ENCODE measurements at regions not wholly inside any gene's neighbourhood (a gene's known extent, or its start where the extent isn't known, plus 50 kb on each side); places are given as distances from the start of the nearest gene placed in this dataset.

GRCh38 chr9:91066856-91067255, 265.2 kb downstream of the SYK start:
- no peaks in the 10 kb centered on the region for H3K27me3 ChIP-seq (ENCODE audit: control insufficient read depth in 1 of 2, insufficient read depth in 2 of 2, low read length in 2 of 2)
- no peak overlapping the region for H3K4me3 ChIP-seq (ENCODE audit: low read length in 2 of 2)
- no peak overlapping the region for H3K27ac ChIP-seq (ENCODE audit: low read length)
- H3K4me1 ChIP-seq (ENCODE audit: control insufficient read depth, insufficient read depth, low read length), result no peaks in the 10 kb centered on the region
- peaks cover 0 to 3% of the 10 kb centered on the region in 2 donors for H3K9me3 ChIP-seq (ENCODE audit: control insufficient read depth in 2 of 2, low read length in 2 of 2)
- no peak overlapping the region for H3K9ac ChIP-seq (ENCODE audit: low read length in 2 of 2)
- H3K36me3 ChIP-seq (ENCODE audit: control insufficient read depth in 2 of 2, insufficient read depth in 2 of 2, low read length in 2 of 2), result no peaks in the 10 kb centered on the region

DNA sequence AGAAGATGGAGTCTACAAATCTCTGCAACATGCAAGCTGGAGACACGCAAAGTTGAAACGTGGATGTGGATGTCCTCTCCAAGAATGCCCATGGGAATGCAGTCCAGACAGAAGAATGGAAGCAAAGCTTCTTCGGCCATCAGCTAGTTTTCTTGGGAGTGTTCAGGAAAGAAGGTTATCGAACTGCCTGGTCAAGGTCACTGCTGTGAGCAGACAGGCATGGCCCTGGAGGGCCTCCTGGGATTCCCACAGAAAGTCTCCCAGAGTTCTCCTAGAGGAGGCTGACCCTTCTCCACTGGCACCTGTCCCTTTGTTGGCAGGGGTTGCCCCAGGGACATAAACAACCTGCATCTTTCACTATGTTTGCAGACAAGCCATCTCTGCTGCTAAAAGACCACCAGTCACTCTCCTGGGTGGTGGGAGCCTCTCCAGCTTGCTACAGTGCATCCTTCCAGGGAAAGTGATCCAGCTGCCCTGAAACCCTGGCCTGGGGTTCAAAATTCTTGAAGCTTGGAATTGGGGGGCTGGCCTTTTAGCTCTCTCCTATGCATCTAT, 265.8 kb downstream of the SYK start:
- no peak overlapping the region for H3K27ac ChIP-seq (ENCODE audit: low read length)
- peaks cover 0 to 3% of the 10 kb centered on the region in 2 donors for H3K9me3 ChIP-seq (ENCODE audit: control insufficient read depth in 2 of 2, low read length in 2 of 2)
- no peak overlapping the region for H3K9ac ChIP-seq (ENCODE audit: low read length in 2 of 2)
- H3K4me3 ChIP-seq (ENCODE audit: low read length in 2 of 2), result no peak overlapping the region
- no peaks in the 10 kb centered on the region for H3K36me3 ChIP-seq (ENCODE audit: control insufficient read depth in 2 of 2, insufficient read depth in 2 of 2, low read length in 2 of 2)
- no peaks in the 10 kb centered on the region for H3K27me3 ChIP-seq (ENCODE audit: control insufficient read depth in 1 of 2, insufficient read depth in 2 of 2, low read length in 2 of 2)
- no peaks in the 10 kb centered on the region for H3K4me1 ChIP-seq (ENCODE audit: control insufficient read depth, insufficient read depth, low read length)

GRCh38 chr9:91071184-91071990, 269.8 kb downstream of the SYK start:
- Histone ChIP-seq H3K27ac (ENCODE audit: low read length) (no peak overlapping the region), H3K4me1 (ENCODE audit: control insufficient read depth, insufficient read depth, low read length) (peaks cover 5% of the 10 kb centered on the region), H3K9ac (ENCODE audit: low read length in 2 of 2) (no peak overlapping the region), H3K4me3 (ENCODE audit: low read length in 2 of 2) (no peak overlapping the region), H3K9me3 (ENCODE audit: control insufficient read depth in 2 of 2, low read length in 2 of 2) (peaks cover 0 to 3% of the 10 kb centered on the region in 2 donors), H3K36me3 (ENCODE audit: control insufficient read depth in 2 of 2, insufficient read depth in 2 of 2, low read length in 2 of 2) (no peaks in the 10 kb centered on the region), H3K27me3 (ENCODE audit: control insufficient read depth in 1 of 2, insufficient read depth in 2 of 2, low read length in 2 of 2) (no peaks in the 10 kb centered on the region)

DNA sequence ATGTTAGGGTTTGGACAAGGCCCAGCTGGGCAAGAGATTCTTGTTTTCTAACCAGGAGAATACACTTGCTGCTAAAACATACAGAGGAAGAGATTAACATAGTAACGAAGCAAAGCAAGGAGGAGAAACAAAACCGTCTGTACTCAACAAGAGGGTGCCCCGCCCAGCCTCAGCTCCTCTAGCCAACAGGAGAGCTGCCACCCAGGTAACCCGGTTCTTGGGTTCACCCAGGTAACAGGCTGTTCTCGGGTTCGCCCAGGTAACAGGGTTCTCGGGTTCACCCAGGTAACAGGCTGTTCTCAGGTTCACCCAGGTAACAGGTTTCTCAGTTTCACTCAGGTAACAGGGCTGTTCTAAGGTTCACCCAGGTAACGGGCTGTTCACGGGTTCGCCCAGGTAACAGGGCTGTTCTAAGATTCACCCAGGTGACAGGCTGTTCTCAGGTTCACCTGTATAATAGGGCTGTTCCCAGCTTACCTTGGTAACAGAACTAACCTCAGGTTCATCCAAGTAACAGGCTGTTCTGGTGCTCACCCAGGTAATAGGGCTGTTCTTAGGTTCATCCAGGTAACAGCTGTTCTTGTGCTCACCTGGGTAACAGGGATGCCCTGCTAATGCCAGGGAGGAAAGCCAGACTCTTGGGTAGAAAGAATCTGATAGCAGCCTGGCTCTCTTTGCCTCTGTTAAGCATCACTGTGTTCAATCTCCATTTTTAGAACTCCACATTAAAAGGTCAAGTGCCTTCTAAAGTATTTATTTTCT, 271.6 kb downstream of the SYK start:
- H3K4me3 ChIP-seq (ENCODE audit: low read length in 2 of 2), result no peak overlapping the region
- no peak overlapping the region for H3K27ac ChIP-seq (ENCODE audit: low read length)
- no peaks in the 10 kb centered on the region for H3K27me3 ChIP-seq (ENCODE audit: control insufficient read depth in 1 of 2, insufficient read depth in 2 of 2, low read length in 2 of 2)
- no peak overlapping the region for H3K9ac ChIP-seq (ENCODE audit: low read length in 2 of 2)
- peaks cover 0 to 3% of the 10 kb centered on the region in 2 donors for H3K9me3 ChIP-seq (ENCODE audit: control insufficient read depth in 2 of 2, low read length in 2 of 2)
- no peaks in the 10 kb centered on the region for H3K36me3 ChIP-seq (ENCODE audit: control insufficient read depth in 2 of 2, insufficient read depth in 2 of 2, low read length in 2 of 2)
- peaks cover 5% of the 10 kb centered on the region for H3K4me1 ChIP-seq (ENCODE audit: control insufficient read depth, insufficient read depth, low read length)

GRCh38 chr9:91073811-91074771, 272.5 kb downstream of the SYK start:
- no peak overlapping the region for H3K4me3 ChIP-seq (ENCODE audit: low read length in 2 of 2)
- H3K9me3 ChIP-seq (ENCODE audit: control insufficient read depth in 2 of 2, low read length in 2 of 2), result peaks cover 0 to 3% of the 10 kb centered on the region in 2 donors
- no peaks in the 10 kb centered on the region for H3K36me3 ChIP-seq (ENCODE audit: control insufficient read depth in 2 of 2, insufficient read depth in 2 of 2, low read length in 2 of 2)
- H3K4me1 ChIP-seq (ENCODE audit: control insufficient read depth, insufficient read depth, low read length), result peaks cover 5% of the 10 kb centered on the region
- no peak overlapping the region for H3K27ac ChIP-seq (ENCODE audit: low read length)
- H3K27me3 ChIP-seq (ENCODE audit: control insufficient read depth in 1 of 2, insufficient read depth in 2 of 2, low read length in 2 of 2), result no peaks in the 10 kb centered on the region
- H3K9ac ChIP-seq (ENCODE audit: low read length in 2 of 2), result no peak overlapping the region

DNA sequence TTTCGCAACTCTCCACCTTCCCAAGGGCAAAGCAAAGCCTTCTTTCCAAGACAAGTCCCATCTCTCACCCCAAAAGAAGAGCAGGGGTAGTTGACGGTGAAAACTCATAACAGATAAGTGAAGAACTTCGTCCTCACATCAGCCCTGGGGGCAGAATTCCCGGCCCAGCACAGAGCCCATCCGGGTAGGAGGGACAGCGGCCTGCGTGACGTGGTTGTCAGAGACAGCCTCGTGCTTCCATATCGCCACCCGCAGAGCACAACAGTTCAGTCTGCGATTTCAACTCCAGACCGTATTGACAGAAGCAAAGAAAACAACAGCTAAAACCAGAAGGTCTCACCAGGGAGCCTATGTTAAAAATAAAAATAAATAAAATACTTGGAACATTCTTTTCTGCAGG, 273.2 kb downstream of the SYK start:
- Histone ChIP-seq H3K9ac (ENCODE audit: low read length in 2 of 2) (no peak overlapping the region), H3K4me1 (ENCODE audit: control insufficient read depth, insufficient read depth, low read length) (peaks cover 5% of the 10 kb centered on the region), H3K4me3 (ENCODE audit: low read length in 2 of 2) (no peak overlapping the region), H3K27ac (ENCODE audit: low read length) (no peak overlapping the region), H3K9me3 (ENCODE audit: control insufficient read depth in 2 of 2, low read length in 2 of 2) (no peaks in the 10 kb centered on the region), H3K27me3 (ENCODE audit: control insufficient read depth in 1 of 2, insufficient read depth in 2 of 2, low read length in 2 of 2) (no peaks in the 10 kb centered on the region), H3K36me3 (ENCODE audit: control insufficient read depth in 2 of 2, insufficient read depth in 2 of 2, low read length in 2 of 2) (no peaks in the 10 kb centered on the region)

DNA sequence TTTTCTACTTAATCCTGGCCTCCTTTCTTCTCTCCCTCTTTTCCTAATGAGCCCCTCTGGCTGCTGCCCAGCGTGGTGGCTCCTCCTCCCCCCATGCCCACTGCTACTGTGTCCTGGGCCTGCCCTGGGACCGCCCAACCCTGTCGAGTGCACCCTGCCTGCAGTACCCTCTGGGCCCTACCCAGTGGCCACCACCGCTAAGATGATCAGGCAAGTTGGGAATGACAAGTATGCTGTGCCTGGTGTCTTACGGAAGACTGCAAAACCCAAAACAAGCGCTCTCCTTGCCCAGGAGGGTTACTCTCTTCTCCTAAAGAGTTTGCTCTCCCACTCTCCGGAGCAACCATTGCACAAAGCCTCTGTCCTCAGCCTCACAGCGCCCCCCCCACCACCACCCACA, 273.7 kb downstream of the SYK start:
- Histone ChIP-seq H3K4me1 (ENCODE audit: control insufficient read depth, insufficient read depth, low read length) (peaks cover 8% of the 10 kb centered on the region), H3K9ac (ENCODE audit: low read length in 2 of 2) (no peak overlapping the region), H3K27me3 (ENCODE audit: control insufficient read depth in 1 of 2, insufficient read depth in 2 of 2, low read length in 2 of 2) (no peaks in the 10 kb centered on the region), H3K9me3 (ENCODE audit: control insufficient read depth in 2 of 2, low read length in 2 of 2) (no peaks in the 10 kb centered on the region), H3K27ac (ENCODE audit: low read length) (no peak overlapping the region), H3K36me3 (ENCODE audit: control insufficient read depth in 2 of 2, insufficient read depth in 2 of 2, low read length in 2 of 2) (no peaks in the 10 kb centered on the region), H3K4me3 (ENCODE audit: low read length in 2 of 2) (no peak overlapping the region)

DNA sequence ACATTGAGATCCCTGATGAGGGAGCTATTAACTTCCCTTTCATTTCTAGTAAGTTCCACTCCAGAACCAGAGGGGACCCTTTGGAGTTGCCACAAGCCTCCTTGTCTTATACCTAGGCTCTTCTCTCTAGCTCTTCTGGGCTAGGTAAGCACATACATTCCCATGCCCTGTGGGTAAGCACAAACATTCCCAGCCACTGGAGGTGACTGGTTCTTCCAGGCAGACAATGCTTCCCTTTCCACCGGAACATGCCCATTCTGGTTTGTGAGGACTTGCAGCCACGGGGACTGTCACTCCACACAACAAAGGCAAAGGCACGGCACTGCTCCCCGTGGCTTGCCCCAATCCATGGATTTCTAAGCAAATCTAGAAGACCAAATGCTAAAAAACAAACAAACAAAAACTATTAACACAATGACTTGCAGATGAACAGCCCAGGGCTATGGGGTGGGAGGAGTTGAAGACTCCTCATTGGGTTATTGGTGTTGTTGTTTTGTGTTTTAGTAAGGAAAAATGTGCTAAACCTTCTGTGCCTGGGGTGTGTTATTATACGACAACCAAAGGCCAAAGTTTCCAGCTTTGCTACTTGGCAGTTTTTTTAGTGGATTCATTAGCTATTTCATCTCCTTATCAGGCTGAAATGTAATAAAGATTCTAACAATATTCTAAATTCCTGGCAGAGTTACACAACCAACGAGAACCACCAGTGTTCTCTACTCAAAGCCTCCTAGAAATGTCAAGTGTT, 276.2 kb downstream of the SYK start:
- Histone ChIP-seq H3K4me1 (ENCODE audit: control insufficient read depth, insufficient read depth, low read length) (peaks cover 9% of the 10 kb centered on the region), H3K9ac (ENCODE audit: low read length in 2 of 2) (no peak overlapping the region), H3K9me3 (ENCODE audit: control insufficient read depth in 2 of 2, low read length in 2 of 2) (no peaks in the 10 kb centered on the region), H3K36me3 (ENCODE audit: control insufficient read depth in 2 of 2, insufficient read depth in 2 of 2, low read length in 2 of 2) (no peaks in the 10 kb centered on the region), H3K27ac (ENCODE audit: low read length) (no peak overlapping the region), H3K4me3 (ENCODE audit: low read length in 2 of 2) (no peak overlapping the region), H3K27me3 (ENCODE audit: control insufficient read depth in 1 of 2, insufficient read depth in 2 of 2, low read length in 2 of 2) (no peaks in the 10 kb centered on the region)

DNA sequence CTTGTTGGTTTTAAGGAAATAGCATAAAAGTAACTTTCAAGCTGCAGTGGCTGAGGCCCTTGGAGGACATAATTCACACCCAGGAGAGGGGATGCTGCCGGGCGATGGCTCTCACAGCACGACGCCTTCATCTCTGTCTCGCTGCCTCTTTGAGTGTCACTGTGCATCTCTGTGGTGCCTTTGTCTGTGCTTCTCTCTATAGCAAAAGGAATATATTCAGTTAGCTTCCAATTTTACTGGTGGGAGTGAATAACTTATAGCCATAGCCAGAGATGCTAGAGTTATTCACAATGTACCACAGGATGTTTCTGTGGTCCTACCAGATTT, 276.7 kb downstream of the SYK start:
- Histone ChIP-seq H3K4me3 (ENCODE audit: low read length in 2 of 2) (no peak overlapping the region), H3K9ac (ENCODE audit: low read length in 2 of 2) (no peak overlapping the region), H3K4me1 (ENCODE audit: control insufficient read depth, insufficient read depth, low read length) (peaks cover 6% of the 10 kb centered on the region), H3K36me3 (ENCODE audit: control insufficient read depth in 2 of 2, insufficient read depth in 2 of 2, low read length in 2 of 2) (no peaks in the 10 kb centered on the region), H3K27me3 (ENCODE audit: control insufficient read depth in 1 of 2, insufficient read depth in 2 of 2, low read length in 2 of 2) (no peaks in the 10 kb centered on the region), H3K27ac (ENCODE audit: low read length) (no peak overlapping the region), H3K9me3 (ENCODE audit: control insufficient read depth in 2 of 2, low read length in 2 of 2) (no peaks in the 10 kb centered on the region)

DNA sequence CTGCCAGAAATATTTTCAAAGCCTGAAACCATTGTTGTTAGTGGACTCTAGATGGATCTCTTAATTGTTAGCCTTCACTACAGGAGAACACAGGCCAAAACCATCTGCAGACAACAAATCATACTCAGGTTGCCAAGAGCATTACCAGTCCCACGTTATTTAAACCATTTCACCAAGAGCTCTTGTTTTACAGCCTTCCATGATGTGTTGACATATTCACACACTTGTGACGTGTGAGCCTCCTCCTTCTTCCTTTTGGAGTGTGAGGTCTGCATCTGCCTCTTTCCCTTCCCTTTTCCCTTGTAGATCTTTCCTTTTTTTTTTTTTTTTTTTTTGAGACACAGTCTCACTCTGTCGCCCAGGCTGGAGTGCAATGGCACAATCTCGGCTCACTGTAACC, 279.0 kb downstream of the AUH start:
- H3K27me3 ChIP-seq (ENCODE audit: control insufficient read depth in 1 of 2, insufficient read depth in 2 of 2, low read length in 2 of 2), result no peaks in the 10 kb centered on the region
- no peak overlapping the region for H3K4me3 ChIP-seq (ENCODE audit: low read length in 2 of 2)
- no peaks in the 10 kb centered on the region for H3K9me3 ChIP-seq (ENCODE audit: control insufficient read depth in 2 of 2, low read length in 2 of 2)
- H3K4me1 ChIP-seq (ENCODE audit: control insufficient read depth, insufficient read depth, low read length), result peaks cover 4% of the 10 kb centered on the region
- no peak overlapping the region for H3K27ac ChIP-seq (ENCODE audit: low read length)
- no peaks in the 10 kb centered on the region for H3K36me3 ChIP-seq (ENCODE audit: control insufficient read depth in 2 of 2, insufficient read depth in 2 of 2, low read length in 2 of 2)
- H3K9ac ChIP-seq (ENCODE audit: low read length in 2 of 2), result no peak overlapping the region

Measured in stomach smooth muscle (tissue), 2 donors.